H54 (cell line): ENCODE measurements at regions not wholly inside any gene's neighbourhood (a gene's known extent, or its start where the extent isn't known, plus 50 kb on each side); places are given as distances from the start of the nearest gene placed in this dataset.
A peak's percentile ranks its signal among the peaks of the same experiment; 100 is the strongest.
"Not testable (repeated sequence)": the region's sequence is repeated elsewhere in the genome, so short reads cannot be mapped to it uniquely, and the experiment has no call there.

Experiments used
- DNase-seq: peaks from one replicate; pipeline ENCODE4 v3.0.0; 2011; ENCODE audit warnings: low spot score, mixed read lengths; ENCODE audit not compliant: insufficient read length
- FAIRE-seq: peaks from 3 replicates; lab custom pipeline; 2011; peaks lifted over from hg19 to GRCh38; lab: Jason Lieb, UNC
- POLR2A ChIP-seq: IDR thresholded peaks from 2 replicates; pipeline ENCODE4 v1.6.1; 2011; ENCODE audit warnings: low read depth, mild to moderate bottlenecking, low read length

GRCh38 chr18:1078301-1078700, 173.6 kb downstream of the ADCYAP1 start:
- no peak for TF ChIP-seq POLR2A
- no peak for FAIRE-seq
- no peak for DNase-seq

- not testable (repeated sequence) for DNase-seq, FAIRE-seq
Observed at GRCh38 chr18:1083675-1084074, 179.0 kb downstream of the ADCYAP1 start.

GRCh38 chr18:1090758-1091157, 186.1 kb downstream of the ADCYAP1 start:
- FAIRE-seq (no peak), DNase-seq (no peak)
- TF ChIP-seq POLR2A = no peak

- FAIRE-seq (no peak), DNase-seq (no peak)
- TF ChIP-seq POLR2A = no peak
Observed at GRCh38 chr18:1092228-1092627, 187.6 kb downstream of the ADCYAP1 start.

GRCh38 chr18:1094409-1094808, 189.7 kb downstream of the ADCYAP1 start:
- peak; percentile 97 for FAIRE-seq
- TF ChIP-seq POLR2A = no peak
- peak; percentile 61 for DNase-seq

GRCh38 chr18:1097991-1098735, 193.5 kb downstream of the ADCYAP1 start:
- DNase-seq, FAIRE-seq: not testable (repeated sequence)

- DNase-seq (no peak), FAIRE-seq (no peak)
- TF ChIP-seq POLR2A = no peak
Observed at GRCh38 chr18:1102848-1103247, 198.2 kb downstream of the ADCYAP1 start.

GRCh38 chr18:1103537-1103936, 198.9 kb downstream of the ADCYAP1 start:
- DNase-seq = no peak

GRCh38 chr18:1104181-1104881, 199.7 kb downstream of the ADCYAP1 start:
- TF ChIP-seq POLR2A = no peak
- FAIRE-seq (no peak), DNase-seq (no peak)

More at GRCh38 chr18:1103537-1103936, 198.9 kb downstream of the ADCYAP1 start:
- FAIRE-seq = no peak
- no peak for TF ChIP-seq POLR2A

- FAIRE-seq = no peak
- no peak for TF ChIP-seq POLR2A
- DNase-seq = no peak
Observed at GRCh38 chr18:1124495-1124894, 219.8 kb downstream of the ADCYAP1 start.

- no peak for TF ChIP-seq POLR2A
- no peak for DNase-seq
- no peak for FAIRE-seq
Observed at GRCh38 chr18:1133541-1133940, 228.9 kb downstream of the ADCYAP1 start.

GRCh38 chr18:1147730-1148129, 243.1 kb downstream of the ADCYAP1 start:
- no peak for TF ChIP-seq POLR2A
- DNase-seq (no peak), FAIRE-seq (no peak)

- FAIRE-seq (no peak), DNase-seq (no peak)
- TF ChIP-seq POLR2A = no peak
Observed at GRCh38 chr18:1149709-1150108, 245.0 kb downstream of the ADCYAP1 start.

GRCh38 chr18:1150344-1150743, 245.7 kb downstream of the ADCYAP1 start:
- no peak for DNase-seq
- FAIRE-seq = no peak
- TF ChIP-seq POLR2A = no peak

- FAIRE-seq, DNase-seq: not testable (repeated sequence)
Observed at GRCh38 chr18:1152958-1153357, 248.3 kb downstream of the ADCYAP1 start.
